ENCODE measurements at regions not wholly inside any gene's neighbourhood (a gene's known extent, or its start where the extent isn't known, plus 50 kb on each side); places are given as distances from the start of the nearest gene placed in this dataset.
"Not testable (repeated sequence)": the region's sequence is repeated elsewhere in the genome, so short reads cannot be mapped to it uniquely, and the experiment has no call there.

DNA sequence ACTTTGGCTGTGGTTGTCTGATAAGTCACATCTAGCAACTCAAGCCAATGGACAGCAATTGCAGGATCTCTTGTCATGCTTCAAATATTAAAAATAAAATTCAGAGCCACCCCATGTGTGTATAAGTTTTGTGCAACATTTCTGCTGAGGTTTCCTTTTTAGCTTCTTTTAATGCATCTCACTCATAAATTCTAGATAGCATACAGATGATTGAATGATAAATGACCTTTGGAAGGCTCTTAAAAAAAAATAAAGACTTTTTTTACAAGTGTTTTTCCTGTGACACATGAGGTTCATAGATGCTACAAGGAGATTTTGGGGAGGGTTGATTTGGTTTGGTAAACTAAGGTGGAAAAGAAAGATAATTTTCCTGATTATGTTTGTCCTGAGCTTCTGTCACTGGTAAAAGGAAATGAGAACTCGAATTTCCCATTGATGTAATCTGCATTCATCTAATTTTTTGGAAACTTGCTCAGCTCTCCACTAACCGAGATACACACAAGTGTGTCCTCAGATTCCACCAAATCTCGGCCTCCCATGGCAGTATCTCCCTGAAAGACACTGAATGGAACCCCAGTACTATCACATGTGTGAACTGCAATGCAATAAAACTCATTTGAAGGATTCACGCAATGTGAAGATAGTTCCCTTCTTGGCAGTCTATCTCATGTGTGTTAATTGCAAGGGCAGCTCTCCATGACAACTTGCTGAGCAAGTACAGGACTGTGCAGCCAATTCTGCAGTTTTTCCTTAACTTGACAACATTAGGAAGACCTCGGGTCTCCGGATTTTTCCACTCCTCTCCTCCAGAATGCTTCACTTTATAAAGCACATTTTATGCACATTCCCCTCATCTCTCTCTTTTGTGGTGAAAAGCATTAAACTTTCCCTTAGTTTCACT, 185.4 kb upstream of the PFKP start:
- H3K9me3 ChIP-seq (ENCODE audit: control insufficient read depth, insufficient read depth, low read depth, low read length): no peaks in the 10 kb centered on the region
- H3K4me3 ChIP-seq (ENCODE audit: low read depth, low read length): no peak overlapping the region
- H3K9ac ChIP-seq (ENCODE audit: low read length): no peak overlapping the region
- H3K4me1 ChIP-seq (ENCODE audit: control insufficient read depth, insufficient read depth, low read length): no peaks in the 10 kb centered on the region
- H3K36me3 ChIP-seq (ENCODE audit: control insufficient read depth, insufficient read depth, low read length): no peaks in the 10 kb centered on the region
- no peak overlapping the region for H3K27ac ChIP-seq (ENCODE audit: low read depth, low read length)
- H3K27me3 ChIP-seq (ENCODE audit: control insufficient read depth, insufficient read depth, low read length): no peaks in the 10 kb centered on the region

DNA sequence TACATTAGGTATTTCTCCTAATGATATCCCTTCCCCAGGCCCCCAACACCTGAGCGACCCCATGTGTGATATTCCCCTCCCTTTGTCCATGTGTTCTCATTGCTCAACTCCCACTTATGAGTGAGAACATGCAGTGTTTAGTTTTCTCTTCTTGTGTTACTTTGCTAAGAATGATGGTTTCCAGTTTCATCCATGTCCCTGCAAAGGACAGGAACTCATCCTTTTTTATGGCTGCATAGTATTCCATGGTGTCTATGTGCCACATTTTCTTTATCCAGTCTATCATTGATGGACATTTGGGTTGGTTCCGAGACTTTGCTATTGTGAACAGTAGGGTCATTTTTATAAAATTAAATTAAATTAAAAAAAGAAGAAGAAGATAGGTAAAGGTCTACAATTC, 187.3 kb upstream of the PFKP start:
- H3K27ac ChIP-seq (ENCODE audit: low read depth, low read length); H3K9me3 ChIP-seq (ENCODE audit: control insufficient read depth, insufficient read depth, low read depth, low read length); H3K4me3 ChIP-seq (ENCODE audit: low read depth, low read length); H3K27me3 ChIP-seq (ENCODE audit: control insufficient read depth, insufficient read depth, low read length); H3K4me1 ChIP-seq (ENCODE audit: control insufficient read depth, insufficient read depth, low read length); H3K36me3 ChIP-seq (ENCODE audit: control insufficient read depth, insufficient read depth, low read length); H3K9ac ChIP-seq (ENCODE audit: low read length): not testable (repeated sequence)

DNA sequence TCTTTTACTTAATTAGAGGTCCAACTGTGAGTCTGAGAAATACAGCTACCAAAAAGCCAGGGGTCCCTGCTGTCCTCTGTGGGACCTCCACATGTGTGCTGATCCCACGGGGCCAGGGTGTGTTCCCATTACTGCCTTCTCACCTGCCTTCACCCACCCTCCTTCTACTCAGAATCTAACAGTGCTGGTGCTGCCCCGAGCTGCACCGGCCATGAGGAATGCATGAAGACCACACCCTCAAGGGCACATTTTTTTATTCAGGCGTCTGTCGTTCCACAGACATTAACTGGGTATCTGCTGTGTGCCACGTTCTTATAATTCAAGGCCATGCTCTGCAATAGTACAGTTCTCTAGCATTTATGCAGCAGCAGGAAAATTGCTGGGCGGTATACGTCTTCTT, 188.5 kb upstream of the PFKP start:
- no peak overlapping the region for H3K27ac ChIP-seq (ENCODE audit: low read depth, low read length)
- H3K9ac ChIP-seq (ENCODE audit: low read length): no peak overlapping the region
- no peaks in the 10 kb centered on the region for H3K9me3 ChIP-seq (ENCODE audit: control insufficient read depth, insufficient read depth, low read depth, low read length)
- H3K27me3 ChIP-seq (ENCODE audit: control insufficient read depth, insufficient read depth, low read length): no peaks in the 10 kb centered on the region
- H3K4me1 ChIP-seq (ENCODE audit: control insufficient read depth, insufficient read depth, low read length): no peaks in the 10 kb centered on the region
- H3K4me3 ChIP-seq (ENCODE audit: low read depth, low read length): no peak overlapping the region
- H3K36me3 ChIP-seq (ENCODE audit: control insufficient read depth, insufficient read depth, low read length): no peaks in the 10 kb centered on the region

DNA sequence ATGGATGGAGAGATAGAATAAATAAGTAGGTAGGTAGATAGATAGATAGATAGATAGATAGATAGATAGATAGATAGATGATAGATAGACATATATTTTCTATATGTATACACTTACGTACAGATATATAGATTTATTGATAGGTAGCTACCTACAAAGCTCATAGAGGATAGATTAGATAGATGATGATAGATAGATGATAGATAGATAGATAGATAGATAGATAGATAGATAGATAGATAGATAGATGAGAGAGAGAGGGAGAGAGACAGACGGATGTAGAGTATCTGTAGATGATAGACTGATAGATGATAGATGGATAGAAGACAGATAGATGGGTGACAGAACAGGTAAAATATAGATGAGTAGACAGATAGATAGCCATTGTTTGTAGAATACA, 191.3 kb upstream of the PFKP start:
- Histone ChIP-seq H3K4me1 (ENCODE audit: control insufficient read depth, insufficient read depth, low read length) (no peaks in the 10 kb centered on the region), H3K27me3 (ENCODE audit: control insufficient read depth, insufficient read depth, low read length) (no peaks in the 10 kb centered on the region), H3K36me3 (ENCODE audit: control insufficient read depth, insufficient read depth, low read length) (no peaks in the 10 kb centered on the region), H3K27ac (ENCODE audit: low read depth, low read length) (no peak overlapping the region), H3K9me3 (ENCODE audit: control insufficient read depth, insufficient read depth, low read depth, low read length) (no peaks in the 10 kb centered on the region), H3K4me3 (ENCODE audit: low read depth, low read length) (no peak overlapping the region), H3K9ac (ENCODE audit: low read length) (no peak overlapping the region)

DNA sequence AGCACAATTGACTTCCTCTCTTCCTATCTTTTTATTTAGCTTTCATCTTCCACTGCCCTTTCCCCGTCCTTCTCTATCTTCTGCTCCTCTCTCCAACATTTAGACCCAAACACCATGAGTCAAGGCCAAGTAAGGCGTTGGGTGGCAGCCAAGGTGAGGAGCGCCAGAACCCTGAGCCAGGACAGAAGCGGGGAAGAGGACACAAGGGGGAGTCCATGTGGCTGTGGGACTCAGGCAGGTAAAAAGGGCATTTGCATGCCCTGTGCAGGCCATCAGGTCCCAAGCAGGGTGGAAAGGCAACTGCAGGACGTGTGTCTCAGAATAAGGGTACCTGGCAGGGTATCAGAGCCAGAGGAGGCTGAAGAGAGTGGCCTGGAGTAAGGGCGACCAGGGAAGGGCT, 192.4 kb upstream of the PFKP start:
- no peaks in the 10 kb centered on the region for H3K9me3 ChIP-seq (ENCODE audit: control insufficient read depth, insufficient read depth, low read depth, low read length)
- no peaks in the 10 kb centered on the region for H3K36me3 ChIP-seq (ENCODE audit: control insufficient read depth, insufficient read depth, low read length)
- no peak overlapping the region for H3K4me3 ChIP-seq (ENCODE audit: low read depth, low read length)
- H3K9ac ChIP-seq (ENCODE audit: low read length): no peak overlapping the region
- H3K27ac ChIP-seq (ENCODE audit: low read depth, low read length): no peak overlapping the region
- H3K4me1 ChIP-seq (ENCODE audit: control insufficient read depth, insufficient read depth, low read length): no peaks in the 10 kb centered on the region
- no peaks in the 10 kb centered on the region for H3K27me3 ChIP-seq (ENCODE audit: control insufficient read depth, insufficient read depth, low read length)

DNA sequence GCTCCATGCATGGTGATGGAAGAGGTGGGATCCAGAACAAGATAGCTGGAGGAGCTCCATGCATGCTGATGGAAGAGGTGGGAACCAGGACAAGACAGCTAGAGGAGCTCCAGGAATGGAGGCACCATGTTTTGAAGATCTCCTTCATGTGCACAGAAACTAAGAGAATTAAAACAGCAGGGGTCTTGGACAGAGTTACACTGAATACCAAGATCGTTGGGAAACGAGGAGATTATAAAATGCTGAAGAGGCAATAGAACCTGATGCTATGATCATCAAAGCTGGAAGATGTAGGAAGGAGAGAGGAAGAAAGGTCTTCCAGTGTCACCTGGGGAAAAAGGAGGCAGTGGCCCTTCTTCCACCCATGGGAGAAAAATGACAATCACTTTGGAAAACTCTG, 193.6 kb upstream of the PFKP start:
- H3K9me3 ChIP-seq (ENCODE audit: control insufficient read depth, insufficient read depth, low read depth, low read length): no peaks in the 10 kb centered on the region
- H3K27ac ChIP-seq (ENCODE audit: low read depth, low read length): no peak overlapping the region
- H3K27me3 ChIP-seq (ENCODE audit: control insufficient read depth, insufficient read depth, low read length): no peaks in the 10 kb centered on the region
- H3K4me3 ChIP-seq (ENCODE audit: low read depth, low read length): no peak overlapping the region
- H3K4me1 ChIP-seq (ENCODE audit: control insufficient read depth, insufficient read depth, low read length): no peaks in the 10 kb centered on the region
- no peak overlapping the region for H3K9ac ChIP-seq (ENCODE audit: low read length)
- H3K36me3 ChIP-seq (ENCODE audit: control insufficient read depth, insufficient read depth, low read length): no peaks in the 10 kb centered on the region

DNA sequence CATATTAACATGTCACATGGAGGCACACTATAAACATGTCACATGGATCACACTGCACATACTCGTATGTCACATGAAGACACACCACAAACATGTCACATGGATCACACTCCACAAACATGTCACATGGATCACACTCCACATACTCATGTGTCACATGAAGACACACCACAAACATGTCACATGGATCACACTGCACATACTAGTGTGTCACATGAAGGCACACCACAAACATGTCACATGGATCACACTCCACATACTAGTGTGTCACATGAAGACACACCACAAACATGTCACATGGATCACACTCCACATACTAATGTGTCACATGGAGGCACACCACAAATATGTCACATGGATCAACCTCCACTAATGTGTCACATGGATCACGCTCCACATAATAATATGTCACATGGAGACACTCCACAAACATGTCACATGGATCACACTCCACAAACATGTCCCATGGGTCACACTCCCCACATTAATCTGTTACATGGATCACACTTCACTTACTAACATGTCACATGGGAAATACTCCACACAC, 195.6 kb upstream of the PFKP start:
- H3K4me3 ChIP-seq (ENCODE audit: low read depth, low read length): no peak overlapping the region
- no peak overlapping the region for H3K27ac ChIP-seq (ENCODE audit: low read depth, low read length)
- H3K27me3 ChIP-seq (ENCODE audit: control insufficient read depth, insufficient read depth, low read length): no peaks in the 10 kb centered on the region
- H3K9me3 ChIP-seq (ENCODE audit: control insufficient read depth, insufficient read depth, low read depth, low read length): peaks cover 6% of the 10 kb centered on the region; the same call in 1 of the 2 replicates
- no peak overlapping the region for H3K9ac ChIP-seq (ENCODE audit: low read length)
- no peaks in the 10 kb centered on the region for H3K36me3 ChIP-seq (ENCODE audit: control insufficient read depth, insufficient read depth, low read length)
- H3K4me1 ChIP-seq (ENCODE audit: control insufficient read depth, insufficient read depth, low read length): no peaks in the 10 kb centered on the region

DNA sequence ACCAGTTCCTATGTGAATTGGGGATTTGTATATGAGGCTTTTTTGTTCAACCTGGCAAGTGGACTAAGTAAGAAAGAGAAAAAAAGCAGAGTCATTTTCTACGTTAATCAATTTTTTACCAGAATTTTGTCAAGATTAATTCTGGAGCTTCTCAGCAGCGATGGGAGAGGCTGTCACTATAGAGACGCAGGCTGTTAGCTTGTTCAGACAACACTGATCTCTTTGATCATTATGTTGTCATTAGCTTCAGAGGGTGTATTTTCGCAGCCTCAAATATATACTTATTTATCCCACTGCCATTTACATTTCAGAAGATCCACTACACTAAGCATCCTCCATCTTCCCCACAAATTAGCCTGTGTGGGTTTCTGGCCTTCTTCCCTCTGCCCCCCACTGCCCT, 196.7 kb upstream of the PFKP start:
- Histone ChIP-seq H3K9ac (ENCODE audit: low read length) (no peak overlapping the region), H3K4me3 (ENCODE audit: low read depth, low read length) (no peak overlapping the region), H3K36me3 (ENCODE audit: control insufficient read depth, insufficient read depth, low read length) (no peaks in the 10 kb centered on the region), H3K9me3 (ENCODE audit: control insufficient read depth, insufficient read depth, low read depth, low read length) (peaks cover 6% of the 10 kb centered on the region; the same call in 1 of the 2 replicates), H3K27ac (ENCODE audit: low read depth, low read length) (no peak overlapping the region), H3K4me1 (ENCODE audit: control insufficient read depth, insufficient read depth, low read length) (peaks cover 3% of the 10 kb centered on the region; the same call in 1 of the 2 replicates), H3K27me3 (ENCODE audit: control insufficient read depth, insufficient read depth, low read length) (no peaks in the 10 kb centered on the region)

DNA sequence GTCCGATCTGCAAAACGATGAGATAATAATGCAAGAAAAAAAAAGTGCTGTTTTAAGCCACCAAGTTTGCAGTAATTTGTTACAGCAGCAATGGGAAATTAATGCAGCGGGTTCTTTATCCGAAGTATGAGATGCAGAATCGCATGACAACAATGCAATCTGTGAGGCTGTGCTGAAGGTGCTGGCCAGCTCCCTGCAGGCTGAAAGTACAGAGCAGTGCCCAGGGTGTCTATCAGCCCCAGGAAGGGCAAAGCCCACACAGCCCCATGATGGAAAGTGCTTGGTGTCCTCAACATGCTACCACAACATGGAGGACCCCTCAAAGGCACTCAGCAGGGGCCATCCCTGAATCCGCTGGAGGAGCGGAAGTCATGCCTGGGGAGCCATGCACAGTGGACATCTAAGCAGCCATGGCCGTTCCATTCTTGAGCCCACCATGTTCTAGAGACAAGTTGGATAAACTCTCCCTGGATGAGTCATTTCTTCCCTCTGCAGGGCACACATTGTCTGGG, 199.5 kb upstream of the PFKP start:
- H3K9ac ChIP-seq (ENCODE audit: low read length): no peak overlapping the region
- no peak overlapping the region for H3K27ac ChIP-seq (ENCODE audit: low read depth, low read length)
- no peak overlapping the region for H3K4me3 ChIP-seq (ENCODE audit: low read depth, low read length)
- peaks cover 6% of the 10 kb centered on the region; the same call in 1 of the 2 replicates for H3K9me3 ChIP-seq (ENCODE audit: control insufficient read depth, insufficient read depth, low read depth, low read length)
- H3K4me1 ChIP-seq (ENCODE audit: control insufficient read depth, insufficient read depth, low read length): peaks cover 3% of the 10 kb centered on the region; the same call in 1 of the 2 replicates
- no peaks in the 10 kb centered on the region for H3K36me3 ChIP-seq (ENCODE audit: control insufficient read depth, insufficient read depth, low read length)
- H3K27me3 ChIP-seq (ENCODE audit: control insufficient read depth, insufficient read depth, low read length): no peaks in the 10 kb centered on the region

DNA sequence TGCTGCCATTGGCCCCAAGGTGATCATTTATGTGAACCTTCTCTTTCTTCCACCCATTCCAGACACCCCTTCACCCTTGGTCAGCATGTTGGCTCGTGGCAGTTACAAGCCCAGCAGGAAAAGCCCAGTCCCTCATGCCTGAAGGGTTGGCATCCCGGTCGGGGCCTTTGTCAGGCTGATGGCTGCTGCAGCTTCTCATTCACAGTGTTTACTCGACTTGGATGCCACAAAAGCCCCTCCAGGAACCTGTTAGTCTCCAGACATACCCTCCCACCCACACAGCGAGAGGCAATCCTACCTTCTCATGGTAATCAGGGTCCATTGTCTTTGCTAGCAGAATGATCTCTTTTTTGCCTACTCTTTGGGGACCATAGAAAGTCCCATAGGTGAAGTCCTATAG, 200.8 kb upstream of the PFKP start:
- no peaks in the 10 kb centered on the region for H3K27me3 ChIP-seq (ENCODE audit: control insufficient read depth, insufficient read depth, low read length)

DNA sequence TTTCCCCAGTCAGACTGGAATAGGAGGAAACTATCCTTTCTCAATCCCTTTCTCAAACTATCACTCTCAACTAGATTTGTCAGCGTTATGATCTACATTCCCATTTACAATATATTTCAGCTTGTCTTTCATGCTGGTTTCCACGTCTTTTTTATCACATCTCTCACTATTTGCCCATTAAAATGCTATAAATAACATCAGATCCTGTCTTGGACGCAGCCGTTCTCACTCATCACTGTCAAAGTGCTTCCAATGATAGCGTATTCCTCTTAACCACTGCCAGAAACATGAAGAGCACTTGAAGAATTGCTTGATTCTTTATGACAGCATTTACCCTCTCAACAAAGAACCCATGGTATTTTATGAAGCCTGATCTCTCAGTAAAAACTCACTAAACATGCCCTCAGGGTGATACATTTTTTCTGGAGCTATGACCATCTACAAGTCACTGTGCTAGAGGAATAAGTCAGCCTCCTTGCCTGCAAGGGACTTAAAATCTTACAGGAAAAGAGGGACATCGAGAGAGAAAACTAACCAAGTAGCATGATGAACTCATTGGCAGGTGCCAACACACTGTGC, 205.6 kb upstream of the PFKP start:
- no peaks in the 10 kb centered on the region for H3K27me3 ChIP-seq (ENCODE audit: control insufficient read depth, insufficient read depth, low read length)
- peaks cover 3% of the 10 kb centered on the region; the same call in 1 of the 2 replicates for H3K4me1 ChIP-seq (ENCODE audit: control insufficient read depth, insufficient read depth, low read length)
- peaks cover 17% of the 10 kb centered on the region for H3K9me3 ChIP-seq (ENCODE audit: control insufficient read depth, insufficient read depth, low read depth, low read length)
- H3K36me3 ChIP-seq (ENCODE audit: control insufficient read depth, insufficient read depth, low read length): no peaks in the 10 kb centered on the region
- H3K9ac ChIP-seq (ENCODE audit: low read length): no peak overlapping the region
- no peak overlapping the region for H3K27ac ChIP-seq (ENCODE audit: low read depth, low read length)
- no peak overlapping the region for H3K4me3 ChIP-seq (ENCODE audit: low read depth, low read length)

More for the DNA sequence above, 200.8 kb upstream of the PFKP start:
- H3K36me3 ChIP-seq (ENCODE audit: control insufficient read depth, insufficient read depth, low read length): no peaks in the 10 kb centered on the region
- H3K9me3 ChIP-seq (ENCODE audit: control insufficient read depth, insufficient read depth, low read depth, low read length): peaks cover 6% of the 10 kb centered on the region; the same call in 1 of the 2 replicates
- H3K4me3 ChIP-seq (ENCODE audit: low read depth, low read length): no peak overlapping the region
- H3K9ac ChIP-seq (ENCODE audit: low read length): no peak overlapping the region
- no peak overlapping the region for H3K27ac ChIP-seq (ENCODE audit: low read depth, low read length)
- peaks cover 3% of the 10 kb centered on the region; the same call in 1 of the 2 replicates for H3K4me1 ChIP-seq (ENCODE audit: control insufficient read depth, insufficient read depth, low read length)

All from HUES6 (cell line).